A549 (cell line): ENCODE measurements at regions not wholly inside any gene's neighbourhood (a gene's known extent, or its start where the extent isn't known, plus 50 kb on each side); places are given as distances from the start of the nearest gene placed in this dataset.

Experiments
- ATAC-seq, 2 experiments: fragments of 200-7000 bp in 1 of 2; fragments of >200 bp in 1 of 2; cut with Nextera tagmentation in 1 of 2; cut with Tn5 transposase in 1 of 2; 3 replicates each; pipeline versions ENCODE4 v1.8.0 to v1.9.1; 2018 to 2020; ENCODE audit warnings: mild to moderate bottlenecking in 1 of 2, moderate library complexity in 1 of 2
- CTCF ChIA-PET: fragments of 300-600 bp; sonication (Branson Sonifier 250); formaldehyde crosslinking; extraction: SDS; loops from one replicate; lab custom pipeline; 2021; ENCODE audit warnings: antibody characterized with exemption, inconsistent platforms; lab: Yijun Ruan, JAX
- POLR2A ChIA-PET: fragments of 350-600 bp; formaldehyde crosslinking; extraction: SDS; loops from one replicate; lab custom pipeline; 2021; ENCODE audit warnings: antibody characterized with exemption, inconsistent platforms; lab: Yijun Ruan, JAX
- DNase-seq, 2 experiments: peaks; one replicate each; pipeline versions ENCODE4 v3.0.0 to v3.0.0-alpha.2; 2011 to 2016; ENCODE audit warnings: low read depth in 1 of 2, low spot score in 1 of 2
- FAIRE-seq: peaks from 2 replicates; lab custom pipeline; 2011; peaks lifted over from hg19 to GRCh38; lab: Jason Lieb, UNC
- H3K27ac ChIP-seq, 2 experiments: fragments of >200 bp; sonication (Bioruptor Twin); formaldehyde crosslinking; 3 replicates each; pipeline ENCODE4 v1.5.1; 2016 to 2017
- H3K4me1 ChIP-seq: fragments of >200 bp; sonication (Bioruptor Twin); formaldehyde crosslinking; 3 replicates; pipeline ENCODE4 v1.6.1; 2016
- H3K4me2 ChIP-seq: fragments of >200 bp; sonication (Bioruptor Twin); formaldehyde crosslinking; 3 replicates; pipeline ENCODE4 v1.6.1; 2016
- H3K4me3 ChIP-seq: fragments of >200 bp; sonication (Bioruptor Twin); formaldehyde crosslinking; 3 replicates; pipeline ENCODE4 v1.5.1; 2016
- H3K9me3 ChIP-seq: fragments of >200 bp; sonication (Bioruptor Twin); formaldehyde crosslinking; 3 replicates; pipeline ENCODE4 v1.6.1; 2016
- ATOH8 ChIP-seq: fragments of 250-450 bp; sonication (Bioruptor Pico); IDR thresholded peaks from 2 replicates; pipeline ENCODE4 v1.5.0; 2020; ENCODE audit warnings: low read depth, mild to moderate bottlenecking, moderate library complexity
- BHLHE40 ChIP-seq: IDR thresholded peaks from 2 replicates; pipeline ENCODE4 v1.6.1; 2012; ENCODE audit warnings: low read depth, low read length, inconsistent platforms
- CBX2 ChIP-seq: fragments of 200-600 bp; sonication (generic); IDR thresholded peaks from 2 replicates; pipeline ENCODE4 v1.6.1; 2016; ENCODE audit warnings: low read depth, mild to moderate bottlenecking, borderline replicate concordance
- CBX8 ChIP-seq: fragments of 200-600 bp; sonication (generic); IDR thresholded peaks from 2 replicates; pipeline ENCODE4 v1.6.1; 2016
- CEBPB ChIP-seq, 2 experiments: fragments of >200 bp in 1 of 2; sonication (Bioruptor Twin) in 1 of 2; formaldehyde crosslinking in 1 of 2; IDR thresholded peaks; 2 replicates each; pipeline ENCODE4 v1.6.1; 2012 to 2016
- CHD4 ChIP-seq: fragments of 200-600 bp; sonication (generic); IDR thresholded peaks from 2 replicates; pipeline ENCODE4 v1.6.1; 2016; ENCODE audit warnings: antibody characterized with exemption, mild to moderate bottlenecking, borderline replicate concordance
- CTCF ChIP-seq: fragments of >200 bp; sonication (Bioruptor Twin); formaldehyde crosslinking; IDR thresholded peaks from 3 replicates; pipeline ENCODE4 v1.5.1; 2016
- EHMT2 ChIP-seq: fragments of 200-600 bp; sonication (generic); IDR thresholded peaks from 2 replicates; pipeline ENCODE4 v1.6.1; 2016; ENCODE audit warnings: antibody characterized with exemption, low read depth, mild to moderate bottlenecking, moderate library complexity
- ESRRA ChIP-seq: fragments of 150-350 bp; IDR thresholded peaks from 2 replicates; pipeline ENCODE4 v1.6.1; 2014; ENCODE audit warnings: mild to moderate bottlenecking, low read length, borderline replicate concordance
- HOXB5 ChIP-seq: fragments of 250-450 bp; sonication (Bioruptor Pico); IDR thresholded peaks from 2 replicates; pipeline ENCODE4 v1.5.0; 2020; ENCODE audit warnings: mild to moderate bottlenecking, moderate library complexity
- JUN ChIP-seq, 2 experiments: fragments of >200 bp; sonication (Bioruptor Twin); formaldehyde crosslinking; IDR thresholded peaks; 2 replicates in 1 of 2; 3 replicates in 1 of 2; pipeline ENCODE4 v1.6.1; 2016 to 2017
- MAZ ChIP-seq: fragments of 150-350 bp; IDR thresholded peaks from 2 replicates; pipeline ENCODE4 v1.6.1; 2014; ENCODE audit warnings: antibody characterized with exemption, low read depth, low read length, borderline replicate concordance
- NFE2L2 ChIP-seq: fragments of 150-350 bp; conservative IDR thresholded peaks from 2 replicates; pipeline ENCODE4 v1.6.1; 2014; ENCODE audit warnings: low read length
- PBX3 ChIP-seq: IDR thresholded peaks from 2 replicates; pipeline ENCODE4 v1.6.1; 2012
- RFX5 ChIP-seq: fragments of 450-650 bp; IDR thresholded peaks from 2 replicates; pipeline ENCODE4 v1.7.1; 2014; ENCODE audit warnings: antibody characterized with exemption, mild to moderate bottlenecking, moderate library complexity
- ZFP36 ChIP-seq: fragments of 450-650 bp; IDR thresholded peaks from 2 replicates; pipeline ENCODE4 v1.6.1; 2014; ENCODE audit warnings: borderline replicate concordance; ENCODE audit not compliant: partially characterized antibody
- WGBS: methylation state at CpG from one replicate; pipeline ENCODE4 v1.1.6; 2017; ENCODE audit errors: missing lambda C conversion rate; 5-methylcytosine and 5-hydroxymethylcytosine counted together
- TF ChIP-seq, protein P1 (sequence below): fragments of >200 bp; sonication (Bioruptor Twin); formaldehyde crosslinking; IDR thresholded peaks from 2 replicates; pipeline ENCODE4 v1.6.1; 2016
- TF ChIP-seq, protein P2 (sequence below): IDR thresholded peaks from 2 replicates; pipeline ENCODE4 v1.6.1; 2012; ENCODE audit warnings: low read depth, borderline replicate concordance
- TF ChIP-seq, protein P3 (sequence below): fragments of 150-350 bp; IDR thresholded peaks from 2 replicates; pipeline ENCODE4 v1.6.1; 2014; ENCODE audit warnings: low read depth, mild to moderate bottlenecking, low read length
- TF ChIP-seq, protein P4 (sequence below): fragments of 250-450 bp; sonication (Bioruptor Pico); IDR thresholded peaks from 2 replicates; pipeline ENCODE4 v1.5.0; 2021; ENCODE audit warnings: mild to moderate bottlenecking, moderate library complexity, borderline replicate concordance

DNA sequence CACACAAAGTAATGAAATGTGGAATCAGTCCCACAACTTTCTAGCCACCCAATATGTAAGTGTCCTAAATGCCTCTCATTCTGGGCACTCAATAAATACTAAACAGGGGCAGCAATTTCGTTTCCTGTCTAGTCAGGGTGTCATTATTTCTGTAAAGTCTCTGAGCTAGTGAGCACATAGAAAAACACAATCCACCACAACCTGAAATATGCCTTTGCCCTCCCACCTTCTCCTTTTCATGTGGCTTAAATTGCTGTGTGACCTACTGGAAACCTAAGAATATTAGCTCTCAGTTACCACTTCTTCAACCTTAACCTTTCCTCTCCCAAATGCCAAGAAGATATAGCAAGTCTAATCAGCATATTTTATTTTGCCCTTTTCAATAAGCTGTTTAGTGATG is 456.3 kb upstream of the KCNMB2 start:
- ChIA-PET CTCF (no interaction called here), POLR2A (no interaction called here)
- TF ChIP-seq HOXB5 (CRISPR knock-in tag) (no peak), MAZ (no peak), CBX8 (no peak), ESRRA (no peak), ATOH8 (CRISPR knock-in tag) (no peak), BHLHE40 (no peak), CTCF (no peak)
- TF ChIP-seq, protein P1, sequence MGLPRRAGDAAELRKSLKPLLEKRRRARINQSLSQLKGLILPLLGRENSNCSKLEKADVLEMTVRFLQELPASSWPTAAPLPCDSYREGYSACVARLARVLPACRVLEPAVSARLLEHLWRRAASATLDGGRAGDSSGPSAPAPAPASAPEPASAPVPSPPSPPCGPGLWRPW, result no peak
- FAIRE-seq (no peak), DNase-seq (no peak), ATAC-seq (no peak)
- Histone ChIP-seq H3K27ac (no peak overlapping the region), H3K9me3 (no peaks in the 10 kb centered on the region), H3K4me2 (no peak overlapping the region), H3K4me1 (peaks cover 12% of the 10 kb centered on the region; the same call in 2 of the 3 replicates), H3K4me3 (no peak overlapping the region)
- WGBS, result 0% methylated on average over 1 of the region's 1 CpG

GRCh38 chr3:178082326-178082906 is 453.8 kb upstream of the KCNMB2 start:
- CTCF ChIA-PET, result no interaction called here
- Histone ChIP-seq H3K9me3 (no peaks in the 10 kb centered on the region), H3K4me3 (no peak overlapping the region), H3K4me1 (peaks cover 22% of the 10 kb centered on the region), H3K27ac (no peak overlapping the region), H3K4me2 (no peak overlapping the region)
- ATAC-seq, result no peak
- no peak for FAIRE-seq
- TF ChIP-seq PBX3 (no peak), NFE2L2 (no peak), JUN (IDR thresholded peaks at IDR 0.05) (no peak), CHD4 (no peak), MAZ (no peak), ZFP36 (no peak), EHMT2 (no peak), RFX5 (no peak), CEBPB (IDR thresholded peaks at IDR 0.05) (no peak), CBX2 (no peak), ATOH8 (CRISPR knock-in tag) (no peak)
- TF ChIP-seq, protein P2, sequence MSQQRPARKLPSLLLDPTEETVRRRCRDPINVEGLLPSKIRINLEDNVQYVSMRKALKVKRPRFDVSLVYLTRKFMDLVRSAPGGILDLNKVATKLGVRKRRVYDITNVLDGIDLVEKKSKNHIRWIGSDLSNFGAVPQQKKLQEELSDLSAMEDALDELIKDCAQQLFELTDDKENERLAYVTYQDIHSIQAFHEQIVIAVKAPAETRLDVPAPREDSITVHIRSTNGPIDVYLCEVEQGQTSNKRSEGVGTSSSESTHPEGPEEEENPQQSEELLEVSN, result no peak
- TF ChIP-seq, protein P3, sequence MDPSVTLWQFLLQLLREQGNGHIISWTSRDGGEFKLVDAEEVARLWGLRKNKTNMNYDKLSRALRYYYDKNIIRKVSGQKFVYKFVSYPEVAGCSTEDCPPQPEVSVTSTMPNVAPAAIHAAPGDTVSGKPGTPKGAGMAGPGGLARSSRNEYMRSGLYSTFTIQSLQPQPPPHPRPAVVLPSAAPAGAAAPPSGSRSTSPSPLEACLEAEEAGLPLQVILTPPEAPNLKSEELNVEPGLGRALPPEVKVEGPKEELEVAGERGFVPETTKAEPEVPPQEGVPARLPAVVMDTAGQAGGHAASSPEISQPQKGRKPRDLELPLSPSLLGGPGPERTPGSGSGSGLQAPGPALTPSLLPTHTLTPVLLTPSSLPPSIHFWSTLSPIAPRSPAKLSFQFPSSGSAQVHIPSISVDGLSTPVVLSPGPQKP, result no peak
- TF ChIP-seq, protein P4, sequence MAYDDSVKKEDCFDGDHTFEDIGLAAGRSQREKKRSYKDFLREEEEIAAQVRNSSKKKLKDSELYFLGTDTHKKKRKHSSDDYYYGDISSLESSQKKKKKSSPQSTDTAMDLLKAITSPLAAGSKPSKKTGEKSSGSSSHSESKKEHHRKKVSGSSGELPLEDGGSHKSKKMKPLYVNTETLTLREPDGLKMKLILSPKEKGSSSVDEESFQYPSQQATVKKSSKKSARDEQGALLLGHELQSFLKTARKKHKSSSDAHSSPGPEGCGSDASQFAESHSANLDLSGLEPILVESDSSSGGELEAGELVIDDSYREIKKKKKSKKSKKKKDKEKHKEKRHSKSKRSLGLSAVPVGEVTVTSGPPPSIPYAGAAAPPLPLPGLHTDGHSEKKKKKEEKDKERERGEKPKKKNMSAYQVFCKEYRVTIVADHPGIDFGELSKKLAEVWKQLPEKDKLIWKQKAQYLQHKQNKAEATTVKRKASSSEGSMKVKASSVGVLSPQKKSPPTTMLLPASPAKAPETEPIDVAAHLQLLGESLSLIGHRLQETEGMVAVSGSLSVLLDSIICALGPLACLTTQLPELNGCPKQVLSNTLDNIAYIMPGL (CRISPR knock-in tag), result no peak
- no peak for DNase-seq
- 78% methylated on average over 4 of the region's 4 CpGs for WGBS
- POLR2A ChIA-PET, result no interaction called here
